H1 (cell line): ENCODE measurements at regions not wholly inside any gene's neighbourhood (a gene's known extent, or its start where the extent isn't known, plus 50 kb on each side); places are given as distances from the start of the nearest gene placed in this dataset.

Experiments
- CTCF ChIA-PET: fragments of 300-600 bp; sonication (Branson Sonifier 250); formaldehyde crosslinking; loops from one replicate; lab custom pipeline; 2021; ENCODE audit not compliant: partially characterized antibody; lab: Charles Lee
- POLR2A ChIA-PET: fragments of 300-600 bp; sonication (Branson Sonifier 250); formaldehyde crosslinking; loops from one replicate; lab custom pipeline; 2021; ENCODE audit warnings: inconsistent platforms; ENCODE audit not compliant: partially characterized antibody; lab: Charles Lee
- DNase-seq, 2 experiments: peaks; one replicate each; pipeline versions ENCODE4 v3.0.0 to v3.0.0-alpha.2; 2010 to 2022; ENCODE audit warnings: low spot score in 2 of 2, low read depth in 1 of 2, mixed read lengths in 1 of 2
- FAIRE-seq: peaks from 2 replicates; lab custom pipeline; 2011; peaks lifted over from hg19 to GRCh38; lab: Jason Lieb, UNC
- H2AFZ ChIP-seq: 2 replicates; pipeline ENCODE4 v1.8.1; 2012; ENCODE audit warnings: low read length, inconsistent platforms
- H2AK5ac ChIP-seq: 2 replicates; pipeline ENCODE4 v1.6.1; 2013; ENCODE audit warnings: low read depth, low read length
- H2BK120ac ChIP-seq: replicated peaks from 2 replicates; pipeline ENCODE3; 2013; ENCODE audit warnings: low read depth, low read length, inconsistent platforms
- H2BK12ac ChIP-seq: 2 replicates; pipeline ENCODE4 v1.6.1; 2013; ENCODE audit warnings: low read depth, low read length
- H2BK15ac ChIP-seq: 2 replicates; pipeline ENCODE4 v1.6.1; 2013; ENCODE audit warnings: low read length
- H2BK20ac ChIP-seq: 2 replicates; pipeline ENCODE4 v1.6.1; 2013; ENCODE audit warnings: low read length
- H2BK5ac ChIP-seq: 2 replicates; pipeline ENCODE4 v1.6.1; 2013; ENCODE audit warnings: low read depth, low read length
- H3K14ac ChIP-seq: 2 replicates; pipeline ENCODE4 v1.6.1; 2013; ENCODE audit warnings: inconsistent platforms; ENCODE audit not compliant: insufficient read length
- H3K18ac ChIP-seq: 2 replicates; pipeline ENCODE4 v1.6.1; 2013; ENCODE audit warnings: low read length; ENCODE audit errors: extremely low read depth
- H3K23ac ChIP-seq: 2 replicates; pipeline ENCODE4 v1.6.1; 2013; ENCODE audit warnings: inconsistent platforms; ENCODE audit not compliant: insufficient read length
- H3K23me2 ChIP-seq: 2 replicates; pipeline ENCODE4 v1.6.1; 2013; ENCODE audit warnings: low read depth, low read length
- H3K27ac ChIP-seq: 2 replicates; pipeline ENCODE4 v1.6.1; 2011; ENCODE audit warnings: low read depth, low read length, inconsistent platforms
- H3K27me3 ChIP-seq, 4 experiments: replicated peaks in 1 of 4; 1 replicate in 1 of 4; 2 replicates in 3 of 4; pipeline versions ENCODE4 v1.6.1 to v1.8.1; 2011 to 2013; ENCODE audit warnings: low read length in 3 of 4, mild to moderate bottlenecking in 3 of 4, inconsistent platforms in 2 of 4, mixed read lengths in 2 of 4, moderate library complexity in 1 of 4; ENCODE audit not compliant: control insufficient read depth in 3 of 4, insufficient read depth in 3 of 4; ENCODE audit errors: extremely low read depth in 1 of 4
- H3K36me3 ChIP-seq, 4 experiments: 2 replicates each; pipeline versions ENCODE4 v1.6.1 to v1.8.1; 2011 to 2013; ENCODE audit warnings: mild to moderate bottlenecking in 4 of 4, low read length in 3 of 4, moderate library complexity in 2 of 4, control low read depth in 1 of 4, inconsistent platforms in 1 of 4; ENCODE audit not compliant: insufficient read depth in 4 of 4, control insufficient read depth in 2 of 4
- H3K4ac ChIP-seq: replicated peaks from 2 replicates; pipeline ENCODE3; 2013; ENCODE audit warnings: low read length, low read depth, mixed read lengths, inconsistent platforms; ENCODE audit not compliant: insufficient read length
- H3K4me1 ChIP-seq, 4 experiments: replicated peaks in 1 of 4; 1 replicate in 1 of 4; 2 replicates in 3 of 4; pipeline versions ENCODE4 v1.6.1 to v1.8.1; 2011 to 2013; ENCODE audit warnings: low read length in 3 of 4, inconsistent platforms in 2 of 4, mixed read lengths in 1 of 4; ENCODE audit not compliant: insufficient read depth in 4 of 4, control insufficient read depth in 3 of 4
- H3K4me2 ChIP-seq, 2 experiments: 2 replicates each; pipeline versions ENCODE4 v1.6.1 to v1.8.1; 2011 to 2013; ENCODE audit warnings: low read depth in 2 of 2, low read length in 2 of 2, control low read depth in 1 of 2, inconsistent platforms in 1 of 2, mild to moderate bottlenecking in 1 of 2; ENCODE audit not compliant: insufficient read depth in 1 of 2
- H3K4me3 ChIP-seq, 4 experiments: fragments of 200-600, 300-600 bp in 1 of 4; sonication (generic), shearing (Covaris generic), sonication (Bioruptor Twin) in 1 of 4; 2 replicates each; pipeline versions ENCODE4 v1.5.1 to v1.8.1; 2011 to 2016; ENCODE audit warnings: low read length in 4 of 4, low read depth in 3 of 4, control low read depth in 2 of 4, inconsistent platforms in 2 of 4, mild to moderate bottlenecking in 2 of 4, mixed read lengths in 1 of 4, moderate library complexity in 1 of 4; ENCODE audit not compliant: insufficient read depth in 2 of 4; ENCODE audit errors: extremely low read depth in 1 of 4
- H3K56ac ChIP-seq: replicated peaks from 2 replicates; pipeline ENCODE3; 2013; ENCODE audit warnings: low read depth, mild to moderate bottlenecking, mixed read lengths, low read length, inconsistent platforms; ENCODE audit not compliant: insufficient read length
- H3K79me1 ChIP-seq: 2 replicates; pipeline ENCODE4 v1.6.1; 2013; ENCODE audit warnings: low read depth, low read length, control low read depth
- H3K79me2 ChIP-seq, 2 experiments: 2 replicates each; pipeline versions ENCODE4 v1.6.1 to v1.8.1; 2012 to 2013; ENCODE audit warnings: low read length in 2 of 2, mild to moderate bottlenecking in 2 of 2, inconsistent platforms in 1 of 2; ENCODE audit not compliant: insufficient read depth in 2 of 2, control insufficient read depth in 1 of 2
- H3K9ac ChIP-seq, 4 experiments: replicated peaks in 1 of 4; 1 replicate in 1 of 4; 2 replicates in 3 of 4; pipeline versions ENCODE4 v1.6.1 to v1.8.1; 2011 to 2013; ENCODE audit warnings: low read depth in 3 of 4, low read length in 3 of 4, control low read depth in 2 of 4, mild to moderate bottlenecking in 2 of 4, moderate library complexity in 2 of 4, inconsistent platforms in 1 of 4; ENCODE audit errors: extremely low read depth in 1 of 4
- H3K9me3 ChIP-seq, 2 experiments: 2 replicates each; pipeline versions ENCODE4 v1.6.1 to v1.8.1; 2012 to 2013; ENCODE audit warnings: mild to moderate bottlenecking in 2 of 2, moderate library complexity in 2 of 2, control low read depth in 1 of 2, inconsistent platforms in 1 of 2, low read depth in 1 of 2, low read length in 1 of 2, mixed read lengths in 1 of 2; ENCODE audit not compliant: insufficient read depth in 2 of 2
- H4K20me1 ChIP-seq, 2 experiments: replicated peaks in 1 of 2; 2 replicates each; pipeline versions ENCODE3 to v1.8.1; 2011 to 2013; ENCODE audit warnings: inconsistent platforms in 2 of 2, low read length in 2 of 2, mild to moderate bottlenecking in 1 of 2; ENCODE audit not compliant: insufficient read depth in 2 of 2, control insufficient read depth in 1 of 2
- H4K5ac ChIP-seq: 2 replicates; pipeline ENCODE4 v1.6.1; 2013; ENCODE audit warnings: low read length, low read depth, mixed read lengths, inconsistent platforms; ENCODE audit not compliant: insufficient read length
- H4K8ac ChIP-seq: 2 replicates; pipeline ENCODE4 v1.8.0; 2013; ENCODE audit warnings: mild to moderate bottlenecking, moderate library complexity, low read length, inconsistent platforms; ENCODE audit not compliant: insufficient read depth; ENCODE audit errors: extremely low read depth
- H4K91ac ChIP-seq: replicated peaks from 2 replicates; pipeline ENCODE3; 2013; ENCODE audit warnings: low read length, mixed read lengths, inconsistent platforms; ENCODE audit not compliant: insufficient read length
- BRCA1 ChIP-seq: IDR thresholded peaks from 2 replicates; pipeline ENCODE4 v1.6.1; 2012; ENCODE audit warnings: low read depth, low read length, improper control_type of control experiment
- CTBP2 ChIP-seq: IDR thresholded peaks from 2 replicates; pipeline ENCODE4 v1.7.0; 2011; ENCODE audit warnings: borderline replicate concordance, mild to moderate bottlenecking, moderate library complexity, mixed read lengths, low read length; ENCODE audit not compliant: insufficient read depth, insufficient read length
- SP4 ChIP-seq: IDR thresholded peaks from 2 replicates; pipeline ENCODE4 v1.6.1; 2012; ENCODE audit warnings: low read length, inconsistent platforms
- TEAD4 ChIP-seq: IDR thresholded peaks from 2 replicates; pipeline ENCODE4 v1.6.1; 2012; ENCODE audit warnings: low read depth, low read length, inconsistent platforms, mixed read lengths

DNA sequence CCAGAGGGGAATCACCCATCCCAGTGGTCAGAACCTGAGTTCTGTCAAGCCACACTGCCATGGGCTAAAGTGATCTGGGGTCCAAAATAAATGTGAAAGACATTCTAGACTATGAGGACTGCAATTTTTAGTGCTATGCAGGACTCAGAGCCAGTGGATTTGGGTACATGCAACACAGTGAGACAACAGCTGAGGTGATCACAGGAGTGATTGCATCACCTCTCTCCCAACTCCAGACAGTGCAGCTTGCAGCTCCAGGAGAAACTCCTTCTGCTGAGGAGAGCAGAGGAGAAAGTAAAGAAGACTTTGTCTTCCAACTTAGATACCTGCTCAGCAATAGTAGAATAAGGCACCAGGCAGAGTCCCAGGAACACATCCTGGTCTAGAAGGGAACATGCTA lies 682.0 kb upstream of the POT1 start:
- peak overlapping the region; percentile 28; the same call in 1 of the 2 replicates for H4K8ac ChIP-seq
- no peak overlapping the region for H3K4ac ChIP-seq
- no peak overlapping the region for H3K4me2 ChIP-seq
- H3K56ac ChIP-seq: no peak overlapping the region
- H2AFZ ChIP-seq: no peak overlapping the region
- no peak overlapping the region for H3K27ac ChIP-seq
- H2BK15ac ChIP-seq: no peak overlapping the region
- H3K36me3 ChIP-seq: no peaks in the 10 kb centered on the region
- H3K23me2 ChIP-seq: no peaks in the 10 kb centered on the region
- no peak overlapping the region for H4K91ac ChIP-seq
- no peak overlapping the region for H3K4me3 ChIP-seq
- H3K14ac ChIP-seq: no peak overlapping the region
- H3K9me3 ChIP-seq: no peaks in the 10 kb centered on the region
- no peak overlapping the region for H3K9ac ChIP-seq
- H3K27me3 ChIP-seq: no peaks in the 10 kb centered on the region
- H4K20me1 ChIP-seq: no peaks in the 10 kb centered on the region
- H2AK5ac ChIP-seq: no peak overlapping the region
- H2BK120ac ChIP-seq: no peak overlapping the region
- no peaks in the 10 kb centered on the region for H3K4me1 ChIP-seq
- H2BK20ac ChIP-seq: no peak overlapping the region
- FAIRE-seq (no peak), DNase-seq (no peak)
- ChIA-PET CTCF (no interaction called here), POLR2A (no interaction called here)
- no peaks in the 10 kb centered on the region for H3K79me1 ChIP-seq
- H2BK12ac ChIP-seq: no peak overlapping the region
- H3K23ac ChIP-seq: no peak overlapping the region
- no peak overlapping the region for H4K5ac ChIP-seq
- H3K79me2 ChIP-seq: no peaks in the 10 kb centered on the region
- no peak overlapping the region for H2BK5ac ChIP-seq
- no peak overlapping the region for H3K18ac ChIP-seq
- TF ChIP-seq BRCA1 (no peak), CTBP2 (no peak), TEAD4 (no peak), SP4 (no peak)
- TF ChIP-seq, all 59 proteins: peak for 0
